ENCODE measurements at regions not wholly inside any gene's neighbourhood (a gene's known extent, or its start where the extent isn't known, plus 50 kb on each side); places are given as distances from the start of the nearest gene placed in this dataset.
A peak's percentile ranks its signal among the peaks of the same experiment; 100 is the strongest.

DNA sequence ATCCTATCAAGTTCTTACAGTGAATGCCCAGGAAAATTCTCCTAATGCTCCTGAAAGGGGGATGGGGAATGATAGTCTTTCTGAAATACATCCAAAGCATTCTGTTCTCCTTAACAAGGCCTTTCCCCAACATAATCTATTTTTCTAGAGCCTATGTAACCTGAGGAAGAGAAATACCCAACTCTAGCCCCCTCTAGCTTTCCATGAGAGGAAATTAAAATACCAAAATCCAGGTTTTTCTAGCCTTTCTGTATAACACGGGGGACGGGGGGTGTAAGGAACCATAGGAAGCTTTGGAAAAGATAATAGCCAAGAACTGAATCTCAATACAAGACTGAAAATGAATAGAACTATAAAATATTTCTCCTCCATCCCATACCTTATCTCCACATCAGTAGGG is 815.9 kb downstream of the SLITRK6 start:
- no peaks in the 10 kb centered on the region for H3K36me3 ChIP-seq
- no peaks in the 10 kb centered on the region for H3K9me3 ChIP-seq (replicated peaks in 1 of 11)
- H3K4me1 ChIP-seq, result no peaks in the 10 kb centered on the region
- no peaks in the 10 kb centered on the region for H3K27me3 ChIP-seq
- H3K4me2 ChIP-seq, result no peak overlapping the region
- H3K4me3 ChIP-seq, result no peak overlapping the region
- H3K27ac ChIP-seq, result no peak overlapping the region
- H3K9ac ChIP-seq, result no peak overlapping the region
- H4K20me1 ChIP-seq, result no peaks in the 10 kb centered on the region
- no peak for TF ChIP-seq Cebpa-rat (IDR thresholded peaks at IDR 0.05)

- Histone ChIP-seq H3K36me3 (no peaks in the 10 kb centered on the region), H4K20me1 (no peaks in the 10 kb centered on the region), H3K27me3 (no peaks in the 10 kb centered on the region), H3K4me1 (no peaks in the 10 kb centered on the region), H3K9me3 (replicated peaks in 1 of 11) (no peaks in the 10 kb centered on the region), H3K27ac (no peak overlapping the region), H3K4me2 (no peak overlapping the region), H3K4me3 (no peak overlapping the region), H3K9ac (no peak overlapping the region)
- no peak for TF ChIP-seq Cebpa-rat (IDR thresholded peaks at IDR 0.05)
These were observed 818.6 kb downstream of the SLITRK6 start for GRCh38 chr13:84980571-84980970.

DNA sequence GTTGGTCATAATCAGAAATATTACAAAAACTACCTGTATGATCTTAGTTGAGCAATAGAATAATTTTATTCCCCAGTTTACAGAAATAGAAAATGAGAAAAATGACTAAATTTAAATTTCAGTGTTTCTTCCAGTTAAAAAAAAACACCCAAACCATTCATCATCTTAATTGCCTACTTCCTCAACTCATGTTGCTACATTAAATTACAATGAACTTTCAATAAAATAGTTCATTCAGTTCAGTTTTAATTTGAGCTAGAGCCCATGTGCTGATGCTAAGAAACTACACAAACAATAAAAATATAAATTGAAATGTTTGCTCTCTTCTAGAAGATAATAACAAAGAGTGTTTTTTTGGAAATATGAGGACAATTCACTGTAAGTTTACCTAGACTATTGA is 820.4 kb downstream of the SLITRK6 start:
- H3K9me3 ChIP-seq (replicated peaks in 1 of 11), result no peaks in the 10 kb centered on the region
- no peak overlapping the region for H3K4me3 ChIP-seq
- no peak overlapping the region for H3K9ac ChIP-seq
- H3K4me1 ChIP-seq, result no peaks in the 10 kb centered on the region
- no peak overlapping the region for H3K4me2 ChIP-seq
- H3K27me3 ChIP-seq, result no peaks in the 10 kb centered on the region
- no peaks in the 10 kb centered on the region for H3K36me3 ChIP-seq
- no peak overlapping the region for H3K27ac ChIP-seq
- TF ChIP-seq Cebpa-rat (IDR thresholded peaks at IDR 0.05), result no peak
- H4K20me1 ChIP-seq, result no peaks in the 10 kb centered on the region

DNA sequence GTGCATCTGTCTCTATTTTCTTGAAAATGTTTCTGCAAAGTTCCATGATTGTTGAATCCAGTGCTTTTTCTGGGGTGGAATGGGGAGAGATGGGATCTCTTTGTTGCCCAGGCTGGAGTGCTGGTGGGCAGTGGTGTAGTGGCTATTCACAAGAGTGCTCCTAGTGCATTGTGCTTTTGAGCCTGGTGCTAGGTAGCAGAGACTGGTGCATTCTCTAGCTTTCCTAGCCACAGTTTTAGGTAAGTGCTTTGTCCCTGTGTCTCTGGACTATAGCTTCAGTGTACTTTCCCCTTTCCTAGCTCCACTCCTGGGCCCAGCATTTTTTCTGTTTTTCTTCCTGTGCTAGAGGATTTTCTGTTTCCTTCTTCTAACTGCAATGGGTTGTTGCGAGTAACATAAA is 825.6 kb downstream of the SLITRK6 start:
- Histone ChIP-seq H3K27ac (no peak overlapping the region), H3K27me3 (no peaks in the 10 kb centered on the region), H3K9me3 (replicated peaks in 1 of 11) (peaks cover 0 to 5% (median 0%) of the 10 kb centered on the region in 11 experiments; a peak in 2 of 22 replicates), H3K4me2 (no peak overlapping the region), H3K9ac (no peak overlapping the region), H3K4me1 (no peaks in the 10 kb centered on the region), H4K20me1 (no peaks in the 10 kb centered on the region), H3K36me3 (no peaks in the 10 kb centered on the region), H3K4me3 (no peak overlapping the region)
- no peak for TF ChIP-seq Cebpa-rat (IDR thresholded peaks at IDR 0.05)

- no peaks in the 10 kb centered on the region for H3K36me3 ChIP-seq
- H3K9me3 ChIP-seq (replicated peaks in 1 of 11), result peaks cover 0 to 5% (median 0%) of the 10 kb centered on the region in 11 experiments; a peak in 2 of 22 replicates
- no peak overlapping the region for H3K27ac ChIP-seq
- no peaks in the 10 kb centered on the region for H3K27me3 ChIP-seq
- no peaks in the 10 kb centered on the region for H4K20me1 ChIP-seq
- no peak for TF ChIP-seq Cebpa-rat (IDR thresholded peaks at IDR 0.05)
- H3K4me1 ChIP-seq, result no peaks in the 10 kb centered on the region
- no peak overlapping the region for H3K4me2 ChIP-seq
- no peak overlapping the region for H3K9ac ChIP-seq
- H3K4me3 ChIP-seq, result no peak overlapping the region
These were observed 826.3 kb downstream of the SLITRK6 start for GRCh38 chr13:84972907-84973306.

GRCh38 chr13:84962849-84963248 is 836.4 kb downstream of the SLITRK6 start:
- no peaks in the 10 kb centered on the region for H4K20me1 ChIP-seq
- TF ChIP-seq Cebpa-rat (IDR thresholded peaks at IDR 0.05), result no peak
- H3K9ac ChIP-seq, result no peak overlapping the region

GRCh38 chr13:84962141-84962750 is 837.0 kb downstream of the SLITRK6 start:
- Histone ChIP-seq H3K9me3 (replicated peaks in 1 of 11) (peaks cover 0 to 16% (median 9%) of the 10 kb centered on the region in 11 experiments; a peak in 12 of 22 replicates), H3K27ac (no peak overlapping the region), H3K4me3 (no peak overlapping the region), H3K27me3 (no peaks in the 10 kb centered on the region), H3K9ac (no peak overlapping the region), H3K4me2 (peak overlapping the region in 4 of 11 experiments; percentile 17 to 39 (median 24); a peak in 4 of 22 replicates), H3K36me3 (no peaks in the 10 kb centered on the region), H4K20me1 (no peaks in the 10 kb centered on the region), H3K4me1 (peaks cover 0 to 5% (median 2%) of the 10 kb centered on the region in 10 experiments; a peak in 7 of 20 replicates)
- no peak for TF ChIP-seq Cebpa-rat (IDR thresholded peaks at IDR 0.05)

More at GRCh38 chr13:84962849-84963248, 836.4 kb downstream of the SLITRK6 start:
- Histone ChIP-seq H3K4me3 (no peak overlapping the region), H3K4me1 (peaks cover 0 to 5% (median 2%) of the 10 kb centered on the region in 10 experiments; a peak in 7 of 20 replicates), H3K27me3 (no peaks in the 10 kb centered on the region), H3K36me3 (no peaks in the 10 kb centered on the region), H3K9me3 (replicated peaks in 1 of 11) (peaks cover 0 to 16% (median 9%) of the 10 kb centered on the region in 11 experiments; a peak in 12 of 22 replicates), H3K27ac (no peak overlapping the region), H3K4me2 (no peak overlapping the region)

DNA sequence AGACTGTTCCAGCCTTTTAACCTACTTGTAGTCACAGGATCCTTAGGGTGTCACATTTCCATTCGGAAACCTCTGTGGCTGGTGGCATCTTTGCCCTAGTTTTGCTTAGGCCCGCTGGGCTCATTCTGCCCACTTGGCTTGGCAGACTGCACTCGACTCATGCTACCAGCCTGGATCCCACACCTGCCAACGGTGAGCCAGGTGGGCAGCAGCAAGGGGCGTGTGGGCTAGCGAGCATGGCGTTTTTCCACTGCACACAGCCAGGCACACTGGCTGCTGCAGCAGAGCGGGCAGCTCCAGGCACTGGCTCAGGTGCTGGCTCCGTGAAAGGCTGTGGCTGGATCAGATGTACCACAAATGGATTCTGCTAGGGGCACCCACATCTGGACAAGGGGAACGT is 838.2 kb downstream of the SLITRK6 start:
- Histone ChIP-seq H3K9me3 (replicated peaks in 1 of 11) (peaks cover 0 to 16% (median 9%) of the 10 kb centered on the region in 11 experiments; a peak in 12 of 22 replicates), H3K27me3 (no peaks in the 10 kb centered on the region), H3K4me2 (no peak overlapping the region), H3K4me3 (no peak overlapping the region), H3K9ac (no peak overlapping the region), H4K20me1 (no peaks in the 10 kb centered on the region), H3K27ac (no peak overlapping the region), H3K4me1 (peaks cover 0 to 5% (median 2%) of the 10 kb centered on the region in 10 experiments; a peak in 7 of 20 replicates), H3K36me3 (no peaks in the 10 kb centered on the region)
- no peak for TF ChIP-seq Cebpa-rat (IDR thresholded peaks at IDR 0.05)

GRCh38 chr13:84959818-84960217 is 839.4 kb downstream of the SLITRK6 start:
- peaks cover 0 to 5% (median 2%) of the 10 kb centered on the region in 10 experiments; a peak in 7 of 20 replicates for H3K4me1 ChIP-seq
- no peak overlapping the region for H3K27ac ChIP-seq
- no peak for TF ChIP-seq Cebpa-rat (IDR thresholded peaks at IDR 0.05)
- no peaks in the 10 kb centered on the region for H3K36me3 ChIP-seq
- no peaks in the 10 kb centered on the region for H3K27me3 ChIP-seq
- H3K4me3 ChIP-seq, result no peak overlapping the region
- H3K4me2 ChIP-seq, result no peak overlapping the region
- H3K9me3 ChIP-seq (replicated peaks in 1 of 11), result peaks cover 0 to 16% (median 9%) of the 10 kb centered on the region in 11 experiments; a peak in 12 of 22 replicates
- no peaks in the 10 kb centered on the region for H4K20me1 ChIP-seq
- no peak overlapping the region for H3K9ac ChIP-seq

DNA sequence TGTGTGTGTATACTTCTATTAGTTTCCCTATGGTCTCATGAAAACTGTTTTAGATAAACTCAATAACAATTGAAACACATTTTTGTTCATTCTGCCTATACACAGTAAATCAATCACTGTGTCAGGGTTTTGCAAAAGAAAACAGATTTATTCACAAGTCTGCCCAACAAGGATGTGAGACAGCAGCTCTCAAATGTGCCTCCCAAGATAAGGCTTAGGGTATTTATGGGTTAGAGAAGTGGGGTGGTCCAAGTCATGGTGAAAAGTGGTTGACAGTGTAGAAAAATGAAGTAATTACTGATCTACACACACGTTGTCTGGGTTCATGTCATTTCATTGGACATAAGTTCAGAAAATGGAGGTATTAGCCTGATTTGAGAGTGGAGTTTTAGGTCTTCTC is 844.6 kb downstream of the SLITRK6 start:
- no peak for TF ChIP-seq Cebpa-rat (IDR thresholded peaks at IDR 0.05)
- no peaks in the 10 kb centered on the region for H3K36me3 ChIP-seq
- no peak overlapping the region for H3K9ac ChIP-seq
- no peaks in the 10 kb centered on the region for H3K27me3 ChIP-seq
- no peak overlapping the region for H3K4me3 ChIP-seq
- no peaks in the 10 kb centered on the region for H4K20me1 ChIP-seq
- no peaks in the 10 kb centered on the region for H3K4me1 ChIP-seq
- peaks cover 0 to 4% (median 0%) of the 10 kb centered on the region in 11 experiments; a peak in 1 of 22 replicates for H3K9me3 ChIP-seq (replicated peaks in 1 of 11)
- H3K27ac ChIP-seq, result no peak overlapping the region
- H3K4me2 ChIP-seq, result no peak overlapping the region

All from BLaER1 treated with 17β-estradiol and CSF1 and Interleukin-3, amounts not matched to agents 10 nM and 100 nM (cell line).